ENCODE measurements at regions not wholly inside any gene's neighbourhood (a gene's known extent, or its start where the extent isn't known, plus 50 kb on each side); places are given as distances from the start of the nearest gene placed in this dataset.

GRCh38 chr7:68524126-68524525 lies 1074.1 kb upstream of the AUTS2 start (continued):
- TF ChIP-seq REST (IDR thresholded peaks at IDR 0.05; ENCODE audit: unreplicated experiment) = no peak
- no peak for TF ChIP-seq EZH2phosphoT487 (IDR thresholded peaks at IDR 0.05; ENCODE audit: unreplicated experiment)
- TF ChIP-seq CTCF (conservative IDR thresholded peaks at IDR 0.05; ENCODE audit: low read depth in 2 of 2) = no peak
- TF ChIP-seq JUNB (IDR thresholded peaks at IDR 0.05; ENCODE audit: unreplicated experiment) = no peak

GRCh38 chr7:68529221-68529620 lies 1069.1 kb upstream of the AUTS2 start:
- Mint-ChIP-seq H3K4me1 (no peaks in the 10 kb centered on the region), H3K36me3 (ENCODE audit: low read depth) (peaks cover 51% of the 10 kb centered on the region), H3K27ac (no peak overlapping the region), H3K4me3 (no peak overlapping the region), H3K27me3 (ENCODE audit: insufficient read depth, low read depth, poor library complexity) (peaks cover 6% of the 10 kb centered on the region), H3K9me3 (peaks cover 98% of the 10 kb centered on the region)
- no peaks in the 10 kb centered on the region for H3K79me2 ChIP-seq (replicated peaks; ENCODE audit: insufficient read depth)
- DNase-seq (ENCODE audit: low spot score) (no peak), ATAC-seq (no peak)
- H3K36me3 ChIP-seq (ENCODE audit: insufficient read depth) = no peaks in the 10 kb centered on the region; the same call in 1 of the 2 replicates
- no peak overlapping the region for H3K4me2 ChIP-seq
- no peak overlapping the region for H2AFZ ChIP-seq
- H4K20me1 ChIP-seq (replicated peaks; ENCODE audit: insufficient read depth) = no peaks in the 10 kb centered on the region
- no peaks in the 10 kb centered on the region for H3K9me2 ChIP-seq (ENCODE audit: insufficient read depth)
- no peaks in the 10 kb centered on the region for H3F3A ChIP-seq (replicated peaks; ENCODE audit: low read depth)
- no peaks in the 10 kb centered on the region for H3K4me1 ChIP-seq (ENCODE audit: insufficient read depth)
- TF ChIP-seq POLR2AphosphoS5 (IDR thresholded peaks at IDR 0.05; ENCODE audit: low read depth) (no peak), CREB1 (CRISPR knock-in tag; IDR thresholded peaks at IDR 0.05; ENCODE audit: low read depth) (no peak), CTCF (conservative IDR thresholded peaks at IDR 0.05; ENCODE audit: low read depth in 2 of 2) (no peak), EZH2 (IDR thresholded peaks at IDR 0.05; ENCODE audit: low read depth, unreplicated experiment) (no peak), NANOG (IDR thresholded peaks at IDR 0.05; ENCODE audit: borderline replicate concordance) (no peak), STAT1 (IDR thresholded peaks at IDR 0.05; ENCODE audit: unreplicated experiment) (no peak), ETS1 (IDR thresholded peaks at IDR 0.05) (no peak), ZNF331 (CRISPR knock-in tag; IDR thresholded peaks at IDR 0.05; ENCODE audit: low read depth) (no peak), REST (IDR thresholded peaks at IDR 0.05; ENCODE audit: unreplicated experiment) (no peak)
- H3K27me3 ChIP-seq (ENCODE audit: insufficient read depth) = no peaks in the 10 kb centered on the region
- H3K4me3 ChIP-seq = no peak overlapping the region
- H3K27ac ChIP-seq (ENCODE audit: low read depth) = no peak overlapping the region
